BJ (cell line): ENCODE measurements at regions not wholly inside any gene's neighbourhood (a gene's known extent, or its start where the extent isn't known, plus 50 kb on each side); places are given as distances from the start of the nearest gene placed in this dataset.
"Not testable (repeated sequence)": the region's sequence is repeated elsewhere in the genome, so short reads cannot be mapped to it uniquely, and the experiment has no call there.

ENCODE experiments used
- CTCF ChIA-PET: fragments of 350-600 bp; formaldehyde crosslinking; extraction: SDS; loops from one replicate; lab custom pipeline; 2021; ENCODE audit warnings: antibody characterized with exemption, inconsistent platforms; lab: Yijun Ruan, JAX
- POLR2A ChIA-PET: fragments of 300-600 bp; sonication (Branson Sonifier 250); formaldehyde crosslinking; extraction: SDS; loops from one replicate; lab custom pipeline; 2021; ENCODE audit warnings: antibody characterized with exemption; lab: Charles Lee
- DNase-seq: peaks from one replicate; pipeline ENCODE4 v3.0.0-alpha.2; 2011; ENCODE audit warnings: low read depth
- H3K27me3 ChIP-seq: 2 replicates; pipeline ENCODE4 v1.6.0; 2011; ENCODE audit warnings: low read length; ENCODE audit not compliant: control insufficient read depth, insufficient read depth
- H3K36me3 ChIP-seq: 2 replicates; pipeline ENCODE4 v1.5.1; 2011; ENCODE audit warnings: low read length; ENCODE audit not compliant: control insufficient read depth, insufficient read depth
- H3K4me3 ChIP-seq: 2 replicates; pipeline ENCODE4 v1.5.1; 2011; ENCODE audit warnings: low read depth, mild to moderate bottlenecking, control low read depth, low read length
- CTCF ChIP-seq: IDR thresholded peaks from 2 replicates; pipeline ENCODE4 v1.5.1; 2011; ENCODE audit warnings: low read depth, mild to moderate bottlenecking, control low read depth, inconsistent platforms, low read length, moderate library complexity; ENCODE audit not compliant: insufficient read depth

- H3K4me3 ChIP-seq: no peak overlapping the region
- TF ChIP-seq CTCF: no peak
- POLR2A ChIA-PET: no interaction called here
- DNase-seq: peak; percentile 0
- H3K27me3 ChIP-seq: no peaks in the 10 kb centered on the region
- CTCF ChIA-PET: no interaction called here
- no peaks in the 10 kb centered on the region for H3K36me3 ChIP-seq
Measured at GRCh38 chr21:28025111-28025510, 967.6 kb downstream of the LTN1 start.

- ChIA-PET POLR2A (no interaction called here), CTCF (no interaction called here)
- Histone ChIP-seq H3K27me3 (no peaks in the 10 kb centered on the region), H3K4me3 (no peak overlapping the region), H3K36me3 (no peaks in the 10 kb centered on the region)
- no peak for TF ChIP-seq CTCF
- no peak for DNase-seq
Measured at GRCh38 chr21:28018741-28019669, 973.7 kb downstream of the LTN1 start.

- POLR2A ChIA-PET: no interaction called here
- no peak for DNase-seq
- CTCF ChIA-PET: no interaction called here
- Histone ChIP-seq H3K27me3 (no peaks in the 10 kb centered on the region), H3K36me3 (no peaks in the 10 kb centered on the region), H3K4me3 (no peak overlapping the region)
- no peak for TF ChIP-seq CTCF
Measured at GRCh38 chr21:28018213-28018612, 974.5 kb downstream of the LTN1 start.

- TF ChIP-seq CTCF: no peak
- no peak for DNase-seq
- ChIA-PET POLR2A (no interaction called here), CTCF (no interaction called here)
- H3K27me3 ChIP-seq: no peaks in the 10 kb centered on the region
- H3K36me3 ChIP-seq: no peaks in the 10 kb centered on the region
- H3K4me3 ChIP-seq: no peak overlapping the region
Measured at GRCh38 chr21:28016571-28016970, 976.1 kb downstream of the LTN1 start.

GRCh38 chr21:28013123-28013522 is 979.6 kb downstream of the LTN1 start:
- H3K27me3 ChIP-seq, DNase-seq, H3K36me3 ChIP-seq, POLR2A ChIA-PET, H3K4me3 ChIP-seq: not testable (repeated sequence)
- CTCF ChIA-PET: interaction anchor here (0.6 to 1.3 kb wide), 2 partner anchors 35 to 1167 kb away, joined by 3 read pairs; no protein-coding TSS in a partner anchor

GRCh38 chr21:28011970-28012369 is 980.7 kb downstream of the LTN1 start:
- H3K27me3 ChIP-seq, H3K4me3 ChIP-seq, H3K36me3 ChIP-seq, DNase-seq, POLR2A ChIA-PET: not testable (repeated sequence)
- CTCF ChIA-PET: interaction anchor here (1.3 kb wide), 1 partner anchor 1166 kb away, joined by 3 read pairs; no protein-coding TSS in a partner anchor

GRCh38 chr21:28008245-28008644 is 984.4 kb downstream of the LTN1 start:
- H3K36me3 ChIP-seq, H3K4me3 ChIP-seq, POLR2A ChIA-PET, DNase-seq, H3K27me3 ChIP-seq, CTCF ChIA-PET: not testable (repeated sequence)

- H3K4me3 ChIP-seq, DNase-seq, CTCF ChIA-PET, H3K27me3 ChIP-seq, POLR2A ChIA-PET, H3K36me3 ChIP-seq: not testable (repeated sequence)
Measured at GRCh38 chr21:28003627-28004026, 989.0 kb downstream of the LTN1 start.

- CTCF ChIA-PET, H3K36me3 ChIP-seq, H3K4me3 ChIP-seq, DNase-seq, POLR2A ChIA-PET, H3K27me3 ChIP-seq: not testable (repeated sequence)
Measured at GRCh38 chr21:27996906-27997305, 995.8 kb downstream of the LTN1 start.
